CD8-positive, alpha-beta memory T cell (primary cell): ENCODE measurements at regions not wholly inside any gene's neighbourhood (a gene's known extent, or its start where the extent isn't known, plus 50 kb on each side); places are given as distances from the start of the nearest gene placed in this dataset.

Source experiments
- CTCF ChIA-PET: fragments of 350-600 bp; sonication (Branson Sonifier 250); formaldehyde crosslinking; loops from one replicate; lab custom pipeline; 2021; ENCODE audit warnings: antibody characterized with exemption; lab: Charles Lee
- POLR2A ChIA-PET: fragments of 350-600 bp; sonication (Branson Sonifier 250); formaldehyde crosslinking; loops from one replicate; lab custom pipeline; 2021; ENCODE audit warnings: antibody characterized with exemption; lab: Charles Lee
- DNase-seq, 5 donors: peaks; one replicate each; pipeline versions ENCODE4 v3.0.0 to v3.0.0-alpha.2; 2020 to 2022; ENCODE audit warnings: mixed read lengths in 1 of 5
- H3K27ac ChIP-seq: one replicate; pipeline ENCODE4 v1.7.0; 2013; ENCODE audit warnings: low read depth, mild to moderate bottlenecking, low read length, moderate library complexity
- H3K27me3 ChIP-seq: 2 replicates; pipeline ENCODE4 v1.7.0; 2013; ENCODE audit warnings: low read length, mild to moderate bottlenecking; ENCODE audit not compliant: insufficient read depth, poor library complexity, severe bottlenecking
- H3K36me3 ChIP-seq: 2 replicates; pipeline ENCODE4 v1.7.0; 2013; ENCODE audit warnings: mild to moderate bottlenecking, low read length, moderate library complexity; ENCODE audit not compliant: insufficient read depth
- H3K4me1 ChIP-seq: 2 replicates; pipeline ENCODE4 v1.7.0; 2013; ENCODE audit warnings: mild to moderate bottlenecking, low read length, moderate library complexity; ENCODE audit not compliant: insufficient read depth
- H3K4me3 ChIP-seq: 2 replicates; pipeline ENCODE4 v1.7.0; 2013; ENCODE audit warnings: mild to moderate bottlenecking, low read length
- H3K9me3 ChIP-seq: 2 replicates; pipeline ENCODE4 v1.7.0; 2013; ENCODE audit warnings: mild to moderate bottlenecking, low read length
- H3K27ac Mint-ChIP-seq, 8 donors: one replicate each; pipeline ENCODE4 v1.8.0; 2020 to 2021; ENCODE audit warnings: mixed read lengths in 8 of 8, mild to moderate bottlenecking in 6 of 8, inconsistent platforms in 3 of 8, moderate library complexity in 3 of 8
- H3K27me3 Mint-ChIP-seq, 2 donors: one replicate each; pipeline ENCODE4 v1.8.0; 2020 to 2021; ENCODE audit warnings: mixed read lengths in 2 of 2, mild to moderate bottlenecking in 1 of 2, moderate library complexity in 1 of 2
- H3K36me3 Mint-ChIP-seq, 3 donors: one replicate each; pipeline ENCODE4 v1.8.0; 2020 to 2021; ENCODE audit warnings: mixed read lengths in 3 of 3, inconsistent platforms in 1 of 3, mild to moderate bottlenecking in 1 of 3
- H3K4me1 Mint-ChIP-seq, 3 donors: one replicate each; pipeline ENCODE4 v1.8.0; 2020 to 2021; ENCODE audit warnings: mixed read lengths in 3 of 3, inconsistent platforms in 1 of 3, mild to moderate bottlenecking in 1 of 3
- H3K4me3 Mint-ChIP-seq, 7 donors: one replicate each; pipeline ENCODE4 v1.8.0; 2020 to 2021; ENCODE audit warnings: mixed read lengths in 7 of 7, mild to moderate bottlenecking in 6 of 7, moderate library complexity in 4 of 7, inconsistent platforms in 2 of 7
- H3K9me3 Mint-ChIP-seq, 5 donors: one replicate each; pipeline ENCODE4 v1.8.0; 2020 to 2022; ENCODE audit warnings: mixed read lengths in 5 of 5, mild to moderate bottlenecking in 3 of 5, moderate library complexity in 2 of 5, inconsistent platforms in 1 of 5

DNA sequence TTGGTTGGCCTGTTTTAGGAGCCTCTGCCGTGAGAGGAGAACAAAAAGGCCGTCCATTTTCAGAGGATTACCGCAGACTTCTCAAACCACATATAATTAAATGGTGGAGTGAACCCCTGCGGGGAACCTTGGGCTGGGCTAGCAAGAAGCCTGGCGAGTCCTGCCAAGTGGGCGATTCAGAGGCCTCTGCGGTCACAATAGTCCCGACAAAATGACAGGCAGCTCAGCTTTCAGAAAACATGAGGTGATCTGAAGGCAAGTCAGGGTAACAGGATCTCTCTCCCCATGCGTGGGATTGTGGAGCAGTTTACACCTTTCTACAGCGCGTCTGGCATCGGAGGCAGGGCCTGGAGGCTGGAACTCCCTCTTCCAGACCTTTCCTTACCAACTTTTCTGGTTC is 134.8 kb downstream of the ASB7 start:
- CTCF ChIA-PET: no interaction called here
- H3K27me3 Mint-ChIP-seq: peaks cover 4 to 5% of the 10 kb centered on the region in 2 donors
- no peaks in the 10 kb centered on the region for H3K36me3 Mint-ChIP-seq
- H3K9me3 Mint-ChIP-seq: peaks cover 0 to 2% (median 0%) of the 10 kb centered on the region in 5 donors
- no peak overlapping the region for H3K4me3 Mint-ChIP-seq
- POLR2A ChIA-PET: no interaction called here
- DNase-seq: no peak
- Histone ChIP-seq H3K36me3 (no peaks in the 10 kb centered on the region), H3K27me3 (no peaks in the 10 kb centered on the region), H3K27ac (no peak overlapping the region), H3K4me1 (no peaks in the 10 kb centered on the region), H3K4me3 (no peak overlapping the region), H3K9me3 (no peaks in the 10 kb centered on the region)
- H3K4me1 Mint-ChIP-seq: no peaks in the 10 kb centered on the region
- H3K27ac Mint-ChIP-seq: no peak overlapping the region

DNA sequence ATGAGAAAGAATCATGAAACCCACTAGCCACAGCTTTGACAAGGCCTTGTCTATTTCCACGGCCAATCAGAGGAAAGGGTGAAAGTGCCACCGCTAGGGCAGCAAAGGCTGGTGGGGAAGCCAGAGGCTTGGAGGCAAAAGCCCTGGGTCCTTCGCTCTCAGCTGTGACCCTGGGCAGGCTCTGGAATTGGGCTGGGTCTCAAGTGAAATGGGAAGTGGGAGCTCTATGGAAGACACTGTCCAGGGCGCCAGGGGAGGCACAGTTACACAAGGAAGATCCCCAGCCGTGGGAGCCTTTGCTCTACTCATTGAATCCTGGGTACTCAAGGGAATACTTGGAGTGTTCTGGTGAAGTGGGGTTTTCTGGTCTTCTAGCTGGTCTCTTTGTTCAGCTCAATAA is 136.2 kb downstream of the ASB7 start:
- no peaks in the 10 kb centered on the region for H3K36me3 ChIP-seq
- Mint-ChIP-seq H3K4me3 (no peak overlapping the region), H3K9me3 (peaks cover 0 to 2% (median 0%) of the 10 kb centered on the region in 5 donors), H3K36me3 (no peaks in the 10 kb centered on the region), H3K4me1 (no peaks in the 10 kb centered on the region), H3K27ac (no peak overlapping the region), H3K27me3 (peaks cover 4 to 5% of the 10 kb centered on the region in 2 donors)
- ChIA-PET POLR2A (no interaction called here), CTCF (no interaction called here)
- no peaks in the 10 kb centered on the region for H3K9me3 ChIP-seq
- H3K4me1 ChIP-seq: no peaks in the 10 kb centered on the region
- no peak overlapping the region for H3K27ac ChIP-seq
- no peak overlapping the region for H3K4me3 ChIP-seq
- H3K27me3 ChIP-seq: no peaks in the 10 kb centered on the region
- no peak for DNase-seq

DNA sequence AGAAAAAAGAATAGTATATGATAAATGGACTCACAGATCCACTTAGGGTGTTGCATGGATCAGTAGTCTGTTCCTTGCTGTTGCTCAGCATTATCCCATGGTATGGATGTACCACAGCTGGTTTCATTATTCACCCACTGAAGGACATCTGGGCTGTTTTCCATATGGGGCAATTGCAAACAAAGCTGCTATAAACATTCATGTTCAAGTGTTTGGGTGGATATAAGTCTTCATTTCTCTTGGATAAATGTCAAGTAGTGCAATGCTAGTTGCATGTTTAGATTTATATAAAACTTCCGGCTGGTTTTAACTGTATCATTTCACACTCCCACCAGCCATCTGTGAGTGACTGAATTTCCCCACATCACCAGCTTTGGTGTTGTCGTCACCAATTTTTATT is 137.7 kb downstream of the ASB7 start:
- no peak overlapping the region for H3K27ac Mint-ChIP-seq
- CTCF ChIA-PET: no interaction called here

DNA sequence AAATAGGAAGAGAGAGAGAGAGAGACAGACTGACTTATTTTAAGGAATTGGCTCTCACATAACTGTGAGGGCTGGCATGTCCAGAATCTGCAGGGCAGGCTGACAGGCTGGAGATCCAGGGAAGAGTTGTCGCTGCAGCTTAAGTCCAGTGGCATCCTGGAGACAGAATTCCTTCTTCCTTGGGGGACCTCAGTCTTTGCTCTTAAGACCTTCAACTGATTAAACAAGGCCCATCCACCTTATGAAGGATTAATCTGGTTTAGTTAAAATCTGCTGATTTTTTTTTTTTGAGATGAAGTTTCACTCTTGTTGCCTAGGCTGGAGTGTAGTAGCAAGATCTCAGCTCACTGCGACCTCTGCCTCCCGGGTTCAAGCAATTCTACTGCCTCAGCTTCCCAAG is 128.0 kb upstream of the ALDH1A3 start:
- no peaks in the 10 kb centered on the region for H3K9me3 ChIP-seq
- no peak overlapping the region for H3K27ac Mint-ChIP-seq
- no peak for DNase-seq
- H3K4me3 Mint-ChIP-seq: no peak overlapping the region
- H3K27me3 Mint-ChIP-seq: peaks cover 13 to 48% of the 10 kb centered on the region in 2 donors
- no peak overlapping the region for H3K27ac ChIP-seq
- POLR2A ChIA-PET: no interaction called here
- CTCF ChIA-PET: no interaction called here
- no peaks in the 10 kb centered on the region for H3K36me3 ChIP-seq
- H3K4me3 ChIP-seq: no peak overlapping the region
- peaks cover 0 to 13% (median 0%) of the 10 kb centered on the region in 3 donors for H3K36me3 Mint-ChIP-seq
- peaks cover 10 to 25% (median 19%) of the 10 kb centered on the region in 5 donors for H3K9me3 Mint-ChIP-seq
- no peaks in the 10 kb centered on the region for H3K4me1 ChIP-seq
- H3K27me3 ChIP-seq: no peaks in the 10 kb centered on the region
- H3K4me1 Mint-ChIP-seq: no peaks in the 10 kb centered on the region

More for the DNA sequence above, 137.7 kb downstream of the ASB7 start:
- H3K9me3 Mint-ChIP-seq: peaks cover 0 to 2% (median 0%) of the 10 kb centered on the region in 5 donors
- no peak overlapping the region for H3K4me3 Mint-ChIP-seq
- no peaks in the 10 kb centered on the region for H3K4me1 Mint-ChIP-seq
- peaks cover 5 to 6% of the 10 kb centered on the region in 2 donors for H3K27me3 Mint-ChIP-seq
- DNase-seq: no peak
- Histone ChIP-seq H3K36me3 (no peaks in the 10 kb centered on the region), H3K4me3 (no peak overlapping the region), H3K27me3 (no peaks in the 10 kb centered on the region), H3K4me1 (no peaks in the 10 kb centered on the region), H3K27ac (no peak overlapping the region), H3K9me3 (no peaks in the 10 kb centered on the region)
- POLR2A ChIA-PET: no interaction called here
- H3K36me3 Mint-ChIP-seq: no peaks in the 10 kb centered on the region

DNA sequence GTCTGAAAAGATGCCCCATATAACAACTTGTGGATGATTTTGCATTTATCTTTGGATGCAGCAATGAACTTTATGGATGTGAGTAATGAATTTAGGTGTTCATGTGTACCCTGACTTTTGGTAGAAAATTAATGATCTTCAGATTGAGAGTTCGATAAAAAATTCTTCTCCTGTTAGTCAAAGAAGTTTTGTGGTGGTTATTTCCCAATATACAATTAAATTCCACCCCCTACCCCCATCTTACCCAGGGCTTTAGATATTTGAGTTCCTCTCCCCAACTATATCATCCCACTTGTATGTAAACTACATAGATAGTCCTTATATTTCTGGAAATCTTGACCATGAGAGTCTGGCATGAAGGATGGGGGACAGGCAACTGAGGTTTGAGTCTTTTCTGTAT is 126.1 kb upstream of the ALDH1A3 start:
- Histone ChIP-seq H3K4me1 (no peaks in the 10 kb centered on the region), H3K9me3 (no peaks in the 10 kb centered on the region), H3K27ac (no peak overlapping the region), H3K27me3 (no peaks in the 10 kb centered on the region), H3K36me3 (no peaks in the 10 kb centered on the region), H3K4me3 (no peak overlapping the region)
- Mint-ChIP-seq H3K27me3 (peaks cover 16 to 46% of the 10 kb centered on the region in 2 donors), H3K4me1 (no peaks in the 10 kb centered on the region), H3K27ac (no peak overlapping the region), H3K36me3 (peaks cover 0 to 4% (median 0%) of the 10 kb centered on the region in 3 donors), H3K9me3 (peaks cover 0 to 14% (median 4%) of the 10 kb centered on the region in 5 donors), H3K4me3 (no peak overlapping the region)
- CTCF ChIA-PET: no interaction called here
- no peak for DNase-seq
- POLR2A ChIA-PET: no interaction called here

DNA sequence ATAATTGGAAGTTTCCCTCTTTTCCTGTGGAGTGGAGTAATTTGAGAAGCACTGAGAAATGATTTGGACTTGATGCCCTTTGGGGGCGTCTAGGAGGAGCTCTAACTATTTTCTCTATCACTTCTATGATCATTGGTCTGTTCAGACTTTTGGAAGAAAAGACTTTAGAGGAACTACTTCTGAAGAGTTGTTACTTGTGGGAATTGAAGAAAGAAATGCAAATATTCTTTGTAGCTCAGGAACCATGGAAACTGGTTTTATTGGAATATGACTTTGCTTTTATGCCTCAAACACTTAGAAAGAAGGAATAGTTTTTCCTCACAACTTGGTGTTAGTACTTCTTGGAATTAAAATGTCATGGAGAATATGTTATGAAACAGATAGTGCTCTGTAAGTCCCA is 122.0 kb upstream of the ALDH1A3 start:
- Mint-ChIP-seq H3K27me3 (peaks cover 18 to 40% of the 10 kb centered on the region in 2 donors), H3K4me1 (no peaks in the 10 kb centered on the region), H3K27ac (no peak overlapping the region), H3K36me3 (no peaks in the 10 kb centered on the region), H3K4me3 (no peak overlapping the region), H3K9me3 (no peaks in the 10 kb centered on the region)
- Histone ChIP-seq H3K27ac (no peak overlapping the region), H3K4me1 (no peaks in the 10 kb centered on the region), H3K27me3 (no peaks in the 10 kb centered on the region), H3K36me3 (no peaks in the 10 kb centered on the region), H3K9me3 (no peaks in the 10 kb centered on the region), H3K4me3 (no peak overlapping the region)
- POLR2A ChIA-PET: no interaction called here
- no peak for DNase-seq
- CTCF ChIA-PET: no interaction called here

DNA sequence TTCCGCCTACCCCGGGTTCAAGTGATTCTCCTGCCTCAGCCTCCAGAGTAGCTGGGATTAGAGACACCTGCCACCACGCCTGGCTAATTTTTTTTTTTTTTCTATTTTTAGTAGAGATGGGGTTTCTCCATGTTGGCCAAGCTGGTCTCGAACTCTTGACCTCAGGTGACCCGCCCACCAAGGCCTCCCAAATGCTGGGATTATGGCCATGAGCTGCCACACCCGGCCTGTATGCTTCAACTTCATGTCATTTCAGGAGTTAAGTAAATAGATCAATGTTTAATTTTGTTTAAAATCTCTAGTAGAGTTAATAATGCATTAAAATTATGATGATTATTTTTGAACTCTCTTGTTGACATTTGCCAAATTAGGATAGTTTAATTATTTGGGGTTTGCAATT is 121.1 kb upstream of the ALDH1A3 start:
- no peaks in the 10 kb centered on the region for H3K36me3 Mint-ChIP-seq
- no peak for DNase-seq
- H3K4me1 Mint-ChIP-seq: no peaks in the 10 kb centered on the region
- Histone ChIP-seq H3K4me3 (no peak overlapping the region), H3K36me3 (no peaks in the 10 kb centered on the region), H3K4me1 (no peaks in the 10 kb centered on the region), H3K27me3 (no peaks in the 10 kb centered on the region), H3K9me3 (no peaks in the 10 kb centered on the region), H3K27ac (no peak overlapping the region)
- H3K9me3 Mint-ChIP-seq: no peaks in the 10 kb centered on the region
- H3K27me3 Mint-ChIP-seq: peaks cover 16 to 35% of the 10 kb centered on the region in 2 donors
- POLR2A ChIA-PET: no interaction called here
- CTCF ChIA-PET: no interaction called here
- no peak overlapping the region for H3K4me3 Mint-ChIP-seq
- H3K27ac Mint-ChIP-seq: no peak overlapping the region

DNA sequence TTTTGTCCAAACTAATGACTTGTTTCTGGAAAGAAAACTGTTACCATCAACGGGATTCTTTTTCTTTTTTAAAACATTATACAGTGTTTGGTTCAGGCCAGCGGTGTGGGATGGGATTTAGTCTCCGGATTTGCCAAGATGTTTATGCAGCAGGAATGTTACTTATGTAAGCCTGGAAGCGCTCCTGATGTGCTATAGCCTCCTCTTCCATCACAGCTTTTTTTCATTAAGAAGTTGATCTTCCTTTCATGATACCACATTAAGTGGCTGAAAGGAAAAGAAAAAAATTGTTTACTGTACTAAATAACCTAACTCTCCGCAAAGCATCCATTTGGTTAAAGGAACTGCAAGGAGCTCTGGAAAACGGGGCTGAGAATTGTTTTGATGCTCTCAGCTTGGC is 120.5 kb upstream of the ALDH1A3 start:
- no peaks in the 10 kb centered on the region for H3K4me1 ChIP-seq
- no peak overlapping the region for H3K4me3 ChIP-seq
- H3K27ac ChIP-seq: no peak overlapping the region
- H3K27ac Mint-ChIP-seq: no peak overlapping the region
- no peaks in the 10 kb centered on the region for H3K4me1 Mint-ChIP-seq
- no peaks in the 10 kb centered on the region for H3K36me3 Mint-ChIP-seq
- H3K9me3 ChIP-seq: no peaks in the 10 kb centered on the region
- H3K27me3 ChIP-seq: no peaks in the 10 kb centered on the region
- CTCF ChIA-PET: no interaction called here
- peaks cover 16 to 31% of the 10 kb centered on the region in 2 donors for H3K27me3 Mint-ChIP-seq
- DNase-seq: no peak
- H3K9me3 Mint-ChIP-seq: no peaks in the 10 kb centered on the region
- no peaks in the 10 kb centered on the region for H3K36me3 ChIP-seq
- no peak overlapping the region for H3K4me3 Mint-ChIP-seq
- POLR2A ChIA-PET: no interaction called here
